A549 (cell line): ENCODE measurements at regions not wholly inside any gene's neighbourhood (a gene's known extent, or its start where the extent isn't known, plus 50 kb on each side); places are given as distances from the start of the nearest gene placed in this dataset.
A peak's percentile ranks its signal among the peaks of the same experiment; 100 is the strongest.
"Not testable (repeated sequence)": the region's sequence is repeated elsewhere in the genome, so short reads cannot be mapped to it uniquely, and the experiment has no call there.

ENCODE experiments used
- ATAC-seq, 2 experiments: fragments of 200-7000 bp in 1 of 2; fragments of >200 bp in 1 of 2; cut with Nextera tagmentation in 1 of 2; cut with Tn5 transposase in 1 of 2; 3 replicates each; pipeline versions ENCODE4 v1.8.0 to v1.9.1; 2018 to 2020; ENCODE audit warnings: mild to moderate bottlenecking in 1 of 2, moderate library complexity in 1 of 2
- CTCF ChIA-PET: fragments of 300-600 bp; sonication (Branson Sonifier 250); formaldehyde crosslinking; extraction: SDS; loops from one replicate; lab custom pipeline; 2021; ENCODE audit warnings: antibody characterized with exemption, inconsistent platforms; lab: Yijun Ruan, JAX
- POLR2A ChIA-PET: fragments of 350-600 bp; formaldehyde crosslinking; extraction: SDS; loops from one replicate; lab custom pipeline; 2021; ENCODE audit warnings: antibody characterized with exemption, inconsistent platforms; lab: Yijun Ruan, JAX
- DNase-seq, 2 experiments: peaks; one replicate each; pipeline versions ENCODE4 v3.0.0 to v3.0.0-alpha.2; 2011 to 2016; ENCODE audit warnings: low read depth in 1 of 2, low spot score in 1 of 2
- FAIRE-seq: peaks from 2 replicates; lab custom pipeline; 2011; peaks lifted over from hg19 to GRCh38; lab: Jason Lieb, UNC
- H3K27ac ChIP-seq, 2 experiments: fragments of >200 bp; sonication (Bioruptor Twin); formaldehyde crosslinking; 3 replicates each; pipeline ENCODE4 v1.5.1; 2016 to 2017
- H3K4me1 ChIP-seq: fragments of >200 bp; sonication (Bioruptor Twin); formaldehyde crosslinking; 3 replicates; pipeline ENCODE4 v1.6.1; 2016
- H3K4me2 ChIP-seq: fragments of >200 bp; sonication (Bioruptor Twin); formaldehyde crosslinking; 3 replicates; pipeline ENCODE4 v1.6.1; 2016
- H3K4me3 ChIP-seq: fragments of >200 bp; sonication (Bioruptor Twin); formaldehyde crosslinking; 3 replicates; pipeline ENCODE4 v1.5.1; 2016
- H3K9me3 ChIP-seq: fragments of >200 bp; sonication (Bioruptor Twin); formaldehyde crosslinking; 3 replicates; pipeline ENCODE4 v1.6.1; 2016
- BHLHE40 ChIP-seq: IDR thresholded peaks from 2 replicates; pipeline ENCODE4 v1.6.1; 2012; ENCODE audit warnings: low read depth, low read length, inconsistent platforms
- CEBPB ChIP-seq, 2 experiments: fragments of >200 bp in 1 of 2; sonication (Bioruptor Twin) in 1 of 2; formaldehyde crosslinking in 1 of 2; IDR thresholded peaks; 2 replicates each; pipeline ENCODE4 v1.6.1; 2012 to 2016
- EHF ChIP-seq: fragments of 250-450 bp; sonication (Bioruptor Pico); IDR thresholded peaks from 2 replicates; pipeline ENCODE4 v1.5.0; 2020; ENCODE audit warnings: mild to moderate bottlenecking
- EP300 ChIP-seq, 2 experiments: fragments of >200 bp; sonication (Bioruptor Twin); formaldehyde crosslinking; IDR thresholded peaks; 2 replicates in 1 of 2; 3 replicates in 1 of 2; pipeline ENCODE4 v1.6.1; 2016 to 2017
- JUN ChIP-seq, 2 experiments: fragments of >200 bp; sonication (Bioruptor Twin); formaldehyde crosslinking; IDR thresholded peaks; 2 replicates in 1 of 2; 3 replicates in 1 of 2; pipeline ENCODE4 v1.6.1; 2016 to 2017
- JUNB ChIP-seq: fragments of >200 bp; sonication (Bioruptor Twin); formaldehyde crosslinking; IDR thresholded peaks from 2 replicates; pipeline ENCODE4 v1.6.1; 2016
- MYC ChIP-seq: IDR thresholded peaks from 2 replicates; pipeline ENCODE4 v1.6.1; 2012; ENCODE audit warnings: mild to moderate bottlenecking, inconsistent platforms, low read length, improper control_type of control experiment, borderline replicate concordance
- PHF8 ChIP-seq: fragments of 200-600 bp; sonication (generic); IDR thresholded peaks from 2 replicates; pipeline ENCODE4 v1.6.1; 2016; ENCODE audit warnings: low read depth, mild to moderate bottlenecking, antibody characterized with exemption, moderate library complexity, borderline replicate concordance
- RCOR1 ChIP-seq: fragments of 150-350 bp; IDR thresholded peaks from 2 replicates; pipeline ENCODE4 v1.6.1; 2014; ENCODE audit warnings: antibody characterized with exemption, low read length, low read depth
- TP53 ChIP-seq: fragments of 250-450 bp; sonication (Bioruptor Pico); IDR thresholded peaks from 2 replicates; pipeline ENCODE4 v1.5.0; 2021; ENCODE audit warnings: mild to moderate bottlenecking, moderate library complexity
- ZFP36 ChIP-seq: fragments of 450-650 bp; IDR thresholded peaks from 2 replicates; pipeline ENCODE4 v1.6.1; 2014; ENCODE audit warnings: borderline replicate concordance; ENCODE audit not compliant: partially characterized antibody
- WGBS: methylation state at CpG from one replicate; pipeline ENCODE4 v1.1.6; 2017; ENCODE audit errors: missing lambda C conversion rate; 5-methylcytosine and 5-hydroxymethylcytosine counted together
- TF ChIP-seq, protein P1 (sequence below): fragments of 200-600 bp; sonication (generic); IDR thresholded peaks from 2 replicates; pipeline ENCODE4 v1.6.1; 2016; ENCODE audit warnings: antibody characterized with exemption, mild to moderate bottlenecking, moderate library complexity
- TF ChIP-seq, protein P2 (sequence below): fragments of 450-650 bp; IDR thresholded peaks from 2 replicates; pipeline ENCODE4 v1.6.1; 2014; ENCODE audit warnings: antibody characterized with exemption
- TF ChIP-seq, protein P3 (sequence below): IDR thresholded peaks from 2 replicates; pipeline ENCODE4 v1.6.1; 2012; ENCODE audit warnings: low read depth, borderline replicate concordance
- TF ChIP-seq, protein P4 (sequence below): fragments of 250-450 bp; sonication (Bioruptor Pico); IDR thresholded peaks from 2 replicates; pipeline ENCODE4 v1.5.0; 2020; ENCODE audit warnings: low read depth, mild to moderate bottlenecking, moderate library complexity
- TF ChIP-seq, protein P5 (sequence below): fragments of >200 bp; sonication (Bioruptor Twin); formaldehyde crosslinking; IDR thresholded peaks from 3 replicates; pipeline ENCODE4 v1.5.1; 2016
- TF ChIP-seq, protein P6 (sequence below): fragments of >200 bp; sonication (Bioruptor Twin); formaldehyde crosslinking; IDR thresholded peaks from 2 replicates; pipeline ENCODE4 v1.6.1; 2016

DNA sequence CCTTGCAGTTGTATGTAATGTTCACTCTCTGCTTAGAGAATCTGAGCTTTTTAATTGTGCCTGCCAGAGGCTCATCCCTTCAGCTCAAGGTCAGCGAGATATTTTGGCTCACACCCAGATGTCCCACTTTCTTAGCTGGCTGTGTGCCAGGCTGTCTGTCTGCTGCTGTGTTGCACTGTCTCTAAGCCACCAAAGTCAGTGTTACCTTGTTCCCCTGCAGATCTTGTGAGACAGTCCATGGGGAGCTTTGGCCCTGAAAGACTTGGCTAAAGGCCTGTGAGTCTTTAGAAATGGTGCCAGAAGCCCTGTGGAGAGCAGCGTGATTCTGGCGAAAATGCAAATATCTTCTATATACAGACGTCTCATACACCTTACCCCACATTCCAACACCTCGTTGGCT lies 293.7 kb downstream of the TTC6 start (continued):
- TF ChIP-seq, protein P1, sequence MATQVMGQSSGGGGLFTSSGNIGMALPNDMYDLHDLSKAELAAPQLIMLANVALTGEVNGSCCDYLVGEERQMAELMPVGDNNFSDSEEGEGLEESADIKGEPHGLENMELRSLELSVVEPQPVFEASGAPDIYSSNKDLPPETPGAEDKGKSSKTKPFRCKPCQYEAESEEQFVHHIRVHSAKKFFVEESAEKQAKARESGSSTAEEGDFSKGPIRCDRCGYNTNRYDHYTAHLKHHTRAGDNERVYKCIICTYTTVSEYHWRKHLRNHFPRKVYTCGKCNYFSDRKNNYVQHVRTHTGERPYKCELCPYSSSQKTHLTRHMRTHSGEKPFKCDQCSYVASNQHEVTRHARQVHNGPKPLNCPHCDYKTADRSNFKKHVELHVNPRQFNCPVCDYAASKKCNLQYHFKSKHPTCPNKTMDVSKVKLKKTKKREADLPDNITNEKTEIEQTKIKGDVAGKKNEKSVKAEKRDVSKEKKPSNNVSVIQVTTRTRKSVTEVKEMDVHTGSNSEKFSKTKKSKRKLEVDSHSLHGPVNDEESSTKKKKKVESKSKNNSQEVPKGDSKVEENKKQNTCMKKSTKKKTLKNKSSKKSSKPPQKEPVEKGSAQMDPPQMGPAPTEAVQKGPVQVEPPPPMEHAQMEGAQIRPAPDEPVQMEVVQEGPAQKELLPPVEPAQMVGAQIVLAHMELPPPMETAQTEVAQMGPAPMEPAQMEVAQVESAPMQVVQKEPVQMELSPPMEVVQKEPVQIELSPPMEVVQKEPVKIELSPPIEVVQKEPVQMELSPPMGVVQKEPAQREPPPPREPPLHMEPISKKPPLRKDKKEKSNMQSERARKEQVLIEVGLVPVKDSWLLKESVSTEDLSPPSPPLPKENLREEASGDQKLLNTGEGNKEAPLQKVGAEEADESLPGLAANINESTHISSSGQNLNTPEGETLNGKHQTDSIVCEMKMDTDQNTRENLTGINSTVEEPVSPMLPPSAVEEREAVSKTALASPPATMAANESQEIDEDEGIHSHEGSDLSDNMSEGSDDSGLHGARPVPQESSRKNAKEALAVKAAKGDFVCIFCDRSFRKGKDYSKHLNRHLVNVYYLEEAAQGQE = no peak
- TF ChIP-seq MYC (no peak), BHLHE40 (no peak), JUNB (no peak), PHF8 (no peak), RCOR1 (no peak)
- TF ChIP-seq, protein P2, sequence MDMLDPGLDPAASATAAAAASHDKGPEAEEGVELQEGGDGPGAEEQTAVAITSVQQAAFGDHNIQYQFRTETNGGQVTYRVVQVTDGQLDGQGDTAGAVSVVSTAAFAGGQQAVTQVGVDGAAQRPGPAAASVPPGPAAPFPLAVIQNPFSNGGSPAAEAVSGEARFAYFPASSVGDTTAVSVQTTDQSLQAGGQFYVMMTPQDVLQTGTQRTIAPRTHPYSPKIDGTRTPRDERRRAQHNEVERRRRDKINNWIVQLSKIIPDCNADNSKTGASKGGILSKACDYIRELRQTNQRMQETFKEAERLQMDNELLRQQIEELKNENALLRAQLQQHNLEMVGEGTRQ = no peak
- TF ChIP-seq, protein P3, sequence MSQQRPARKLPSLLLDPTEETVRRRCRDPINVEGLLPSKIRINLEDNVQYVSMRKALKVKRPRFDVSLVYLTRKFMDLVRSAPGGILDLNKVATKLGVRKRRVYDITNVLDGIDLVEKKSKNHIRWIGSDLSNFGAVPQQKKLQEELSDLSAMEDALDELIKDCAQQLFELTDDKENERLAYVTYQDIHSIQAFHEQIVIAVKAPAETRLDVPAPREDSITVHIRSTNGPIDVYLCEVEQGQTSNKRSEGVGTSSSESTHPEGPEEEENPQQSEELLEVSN = no peak
- TF ChIP-seq, protein P4, sequence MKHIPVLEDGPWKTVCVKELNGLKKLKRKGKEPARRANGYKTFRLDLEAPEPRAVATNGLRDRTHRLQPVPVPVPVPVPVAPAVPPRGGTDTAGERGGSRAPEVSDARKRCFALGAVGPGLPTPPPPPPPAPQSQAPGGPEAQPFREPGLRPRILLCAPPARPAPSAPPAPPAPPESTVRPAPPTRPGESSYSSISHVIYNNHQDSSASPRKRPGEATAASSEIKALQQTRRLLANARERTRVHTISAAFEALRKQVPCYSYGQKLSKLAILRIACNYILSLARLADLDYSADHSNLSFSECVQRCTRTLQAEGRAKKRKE = no peak

DNA sequence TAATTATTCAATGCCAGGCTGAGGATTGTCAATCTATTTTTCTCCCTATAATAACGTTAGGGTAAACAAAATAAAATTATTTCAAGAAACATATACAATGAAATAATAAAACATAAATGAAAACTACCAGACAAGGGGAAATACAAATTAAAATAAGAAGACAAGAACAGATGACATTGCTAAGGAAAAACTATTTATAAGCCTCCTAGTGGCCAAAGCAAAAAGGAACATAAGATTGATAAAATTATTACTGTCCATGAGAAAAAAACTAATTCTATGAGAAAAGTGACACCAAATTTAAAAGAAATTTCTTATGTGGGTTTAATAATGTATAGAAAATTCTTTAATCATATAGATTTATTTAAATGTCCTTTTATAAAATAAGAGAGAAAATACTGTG lies 294.7 kb downstream of the TTC6 start:
- ChIA-PET POLR2A (no interaction called here), CTCF (interaction anchor here (3.3 kb wide), 1 partner anchor 15 kb away, joined by 18 read pairs; no protein-coding TSS in a partner anchor)
- no peak for ATAC-seq
- no peaks in the 10 kb centered on the region for H3K9me3 ChIP-seq
- no peak overlapping the region for H3K4me2 ChIP-seq
- no peak for FAIRE-seq
- H3K4me1 ChIP-seq = no peaks in the 10 kb centered on the region
- whole genome bisulfite sequencing = 0% methylated on average over 1 of the region's 1 CpG
- DNase-seq = no peak
- no peak overlapping the region for H3K4me3 ChIP-seq
- TF ChIP-seq, protein P5, sequence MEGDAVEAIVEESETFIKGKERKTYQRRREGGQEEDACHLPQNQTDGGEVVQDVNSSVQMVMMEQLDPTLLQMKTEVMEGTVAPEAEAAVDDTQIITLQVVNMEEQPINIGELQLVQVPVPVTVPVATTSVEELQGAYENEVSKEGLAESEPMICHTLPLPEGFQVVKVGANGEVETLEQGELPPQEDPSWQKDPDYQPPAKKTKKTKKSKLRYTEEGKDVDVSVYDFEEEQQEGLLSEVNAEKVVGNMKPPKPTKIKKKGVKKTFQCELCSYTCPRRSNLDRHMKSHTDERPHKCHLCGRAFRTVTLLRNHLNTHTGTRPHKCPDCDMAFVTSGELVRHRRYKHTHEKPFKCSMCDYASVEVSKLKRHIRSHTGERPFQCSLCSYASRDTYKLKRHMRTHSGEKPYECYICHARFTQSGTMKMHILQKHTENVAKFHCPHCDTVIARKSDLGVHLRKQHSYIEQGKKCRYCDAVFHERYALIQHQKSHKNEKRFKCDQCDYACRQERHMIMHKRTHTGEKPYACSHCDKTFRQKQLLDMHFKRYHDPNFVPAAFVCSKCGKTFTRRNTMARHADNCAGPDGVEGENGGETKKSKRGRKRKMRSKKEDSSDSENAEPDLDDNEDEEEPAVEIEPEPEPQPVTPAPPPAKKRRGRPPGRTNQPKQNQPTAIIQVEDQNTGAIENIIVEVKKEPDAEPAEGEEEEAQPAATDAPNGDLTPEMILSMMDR = 0 out of 3 replicates have a peak, but pooled peaks have one; percentile 5
- TF ChIP-seq TP53 (CRISPR knock-in tag) = no peak
- no peak overlapping the region for H3K27ac ChIP-seq

DNA sequence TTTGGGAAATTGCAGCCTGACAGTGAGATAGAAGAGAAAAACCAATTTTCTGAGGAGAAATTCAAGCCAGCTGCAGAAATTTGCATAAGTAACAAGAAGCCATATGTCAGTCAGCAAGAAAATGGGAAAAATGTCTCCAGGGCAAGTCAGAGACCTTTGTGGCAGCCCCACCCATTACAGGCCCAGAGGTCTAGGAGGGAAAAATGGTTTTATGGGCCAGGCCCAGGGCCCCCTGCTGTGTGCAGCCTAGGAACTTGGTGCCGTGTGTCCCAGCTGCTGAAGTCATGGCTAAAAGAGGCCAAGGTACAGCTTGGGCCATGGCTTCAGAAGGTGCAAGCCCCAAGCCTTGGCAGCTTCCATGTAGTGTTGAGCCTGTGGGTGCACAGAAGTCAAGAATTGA lies 296.1 kb downstream of the TTC6 start:
- H3K9me3 ChIP-seq, H3K4me1 ChIP-seq, H3K4me3 ChIP-seq, ATAC-seq, H3K27ac ChIP-seq, DNase-seq, FAIRE-seq, H3K4me2 ChIP-seq, CTCF ChIA-PET, POLR2A ChIA-PET: not testable (repeated sequence)
- peak; percentile 26 for TF ChIP-seq ZFP36
- WGBS = 40% methylated on average over 1 of the region's 1 CpG

DNA sequence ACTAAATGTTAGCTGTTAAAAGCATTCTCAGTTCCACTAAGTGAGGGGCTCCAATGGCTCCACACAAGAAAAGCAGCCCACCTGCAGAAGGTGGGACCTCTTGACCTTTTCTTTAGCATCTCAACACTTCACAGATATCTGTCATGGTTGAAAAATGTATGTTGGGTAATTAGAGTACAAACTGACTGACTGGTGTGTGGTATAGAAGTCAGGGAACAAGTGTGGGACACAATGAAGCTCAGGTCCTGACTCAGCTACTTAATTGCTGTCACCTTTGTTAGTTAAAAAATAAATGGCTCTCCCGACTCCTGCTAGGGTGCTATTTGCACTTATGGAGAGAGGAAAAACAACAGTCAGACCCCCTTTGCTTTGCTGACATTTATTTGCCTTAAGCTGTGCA lies 299.0 kb downstream of the TTC6 start:
- DNase-seq (no peak), FAIRE-seq (no peak), ATAC-seq (no peak)
- no peaks in the 10 kb centered on the region for H3K4me1 ChIP-seq
- H3K4me3 ChIP-seq = no peak overlapping the region
- TF ChIP-seq, protein P3 = no peak
- TF ChIP-seq CEBPB (IDR thresholded peaks at IDR 0.05) = no peak
- no peak for TF ChIP-seq EP300 (IDR thresholded peaks at IDR 0.05)
- TF ChIP-seq EHF = no peak
- TF ChIP-seq, protein P5 = no peak
- TF ChIP-seq JUN (IDR thresholded peaks at IDR 0.05) = no peak
- TF ChIP-seq, protein P6, sequence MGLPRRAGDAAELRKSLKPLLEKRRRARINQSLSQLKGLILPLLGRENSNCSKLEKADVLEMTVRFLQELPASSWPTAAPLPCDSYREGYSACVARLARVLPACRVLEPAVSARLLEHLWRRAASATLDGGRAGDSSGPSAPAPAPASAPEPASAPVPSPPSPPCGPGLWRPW = no peak
- ChIA-PET POLR2A (no interaction called here), CTCF (interaction anchor here (0.9 kb wide), 1 partner anchor 9 kb away, joined by 4 read pairs; no protein-coding TSS in a partner anchor)
- 5% methylated on average over 1 of the region's 1 CpG for WGBS
- no peak overlapping the region for H3K27ac ChIP-seq
- no peak overlapping the region for H3K4me2 ChIP-seq
- no peaks in the 10 kb centered on the region for H3K9me3 ChIP-seq
